Cardiac fibroblast (primary cell): ENCODE measurements at regions not wholly inside any gene's neighbourhood (a gene's known extent, or its start where the extent isn't known, plus 50 kb on each side); places are given as distances from the start of the nearest gene placed in this dataset.

Experiments
- DNase-seq, 2 donors: peaks; one replicate each; pipeline versions ENCODE4 v3.0.0 to v3.0.0-alpha.2; 2010; ENCODE audit warnings: low read depth in 2 of 2
- H3K4me3 ChIP-seq, 2 donors: replicated peaks in 1 of 2; 1 replicate in 1 of 2; 2 replicates in 1 of 2; pipeline ENCODE4 v1.5.1; 2011; ENCODE audit warnings: low read depth in 2 of 2, low read length in 2 of 2, mild to moderate bottlenecking in 2 of 2, moderate library complexity in 1 of 2
- CTCF ChIP-seq: IDR thresholded peaks from one replicate; pipeline ENCODE4 v1.5.1; 2011; ENCODE audit warnings: low read depth, mild to moderate bottlenecking, low read length, inconsistent platforms

- no peak overlapping the region for H3K4me3 ChIP-seq
- no peak for TF ChIP-seq CTCF
- DNase-seq: no peak
Measured at GRCh38 chr9:27985714-27986113, 412.4 kb upstream of the C9orf72 start.

- no peak for TF ChIP-seq CTCF
- no peak for DNase-seq
- no peak overlapping the region for H3K4me3 ChIP-seq
Measured at GRCh38 chr9:27990524-27990923, 417.2 kb upstream of the C9orf72 start.

- no peak for TF ChIP-seq CTCF
- no peak overlapping the region for H3K4me3 ChIP-seq
Measured at GRCh38 chr9:27991221-27991620, 417.9 kb upstream of the C9orf72 start.

GRCh38 chr9:28001096-28001495 is 427.8 kb upstream of the C9orf72 start:
- DNase-seq: no peak
- H3K4me3 ChIP-seq: no peak overlapping the region
- no peak for TF ChIP-seq CTCF

More at GRCh38 chr9:27991221-27991620, 417.9 kb upstream of the C9orf72 start:
- no peak for DNase-seq

DNA sequence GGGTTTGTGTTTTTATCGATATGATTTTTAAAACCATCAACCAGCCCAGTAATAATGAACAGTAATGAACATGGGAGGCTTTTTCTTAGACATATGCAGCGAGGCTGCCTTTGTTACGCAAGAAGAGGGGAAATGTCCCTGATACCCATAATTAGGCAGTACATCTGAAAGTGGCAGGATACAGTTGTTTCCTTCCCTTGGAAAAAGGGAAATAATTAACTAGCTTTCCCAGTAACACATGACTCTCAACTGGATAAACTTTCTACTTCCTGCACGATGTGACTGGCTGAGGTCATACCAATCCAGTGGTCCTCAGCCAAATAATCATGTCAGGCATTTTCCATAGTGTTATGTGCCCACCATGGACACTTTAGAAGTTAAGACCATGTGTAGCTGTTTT is 431.6 kb upstream of the C9orf72 start:
- no peak for TF ChIP-seq CTCF
- H3K4me3 ChIP-seq: no peak overlapping the region
- no peak for DNase-seq

DNA sequence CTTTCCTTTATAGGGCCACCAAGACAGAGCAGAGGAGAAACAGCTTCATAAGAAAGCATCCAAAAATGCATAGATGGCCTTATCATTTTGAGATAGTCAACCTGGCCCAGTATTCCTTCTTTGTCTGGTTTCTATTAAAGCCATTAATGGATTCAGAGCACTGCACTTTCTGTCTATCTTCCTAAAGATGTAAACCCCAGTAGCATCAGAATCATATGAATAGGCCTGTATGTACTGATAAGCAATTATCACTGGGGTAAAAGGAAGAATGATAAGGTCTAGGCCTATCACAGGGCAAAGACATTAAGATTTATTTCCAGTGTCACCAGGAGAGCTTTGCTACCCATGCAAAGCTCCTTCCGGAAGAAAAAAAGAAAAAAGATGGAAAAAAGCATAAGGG is 432.5 kb upstream of the C9orf72 start:
- TF ChIP-seq CTCF: no peak
- no peak overlapping the region for H3K4me3 ChIP-seq
- no peak for DNase-seq

- TF ChIP-seq CTCF: no peak
- DNase-seq: no peak
- H3K4me3 ChIP-seq: no peak overlapping the region
Measured at GRCh38 chr9:28007097-28007817, 434.0 kb upstream of the C9orf72 start.
